Left ventricle myocardium superior (tissue), 1 donor: ENCODE measurements at regions not wholly inside any gene's neighbourhood (a gene's known extent, or its start where the extent isn't known, plus 50 kb on each side); places are given as distances from the start of the nearest gene placed in this dataset.
"Not testable (repeated sequence)": the region's sequence is repeated elsewhere in the genome, so short reads cannot be mapped to it uniquely, and the experiment has no call there.

Experiments used
- ATAC-seq: fragments of 200-7000 bp; cut with Tn5 transposase; one replicate; pipeline ENCODE4 v1.9.1; 2020; ENCODE audit warnings: mild to moderate bottlenecking, moderate library complexity
- DNase-seq: peaks from one replicate; pipeline ENCODE4 v3.0.0-alpha.2; 2020
- intact Hi-C: fragments of 100-400 bp; cut with micrococcal nuclease; formaldehyde crosslinking; loops from one replicate; pipeline ENCODE4 v1.11.0; 2022
- donor health status: DM: no; HTN: yes; CAD: no; lungs with severe emphysema.

- intact Hi-C loops = no loop called here
- ATAC-seq (no peak), DNase-seq (no peak)
Observed at GRCh38 chr15:31175484-31175883, 74.0 kb upstream of the TRPM1 start.

DNA sequence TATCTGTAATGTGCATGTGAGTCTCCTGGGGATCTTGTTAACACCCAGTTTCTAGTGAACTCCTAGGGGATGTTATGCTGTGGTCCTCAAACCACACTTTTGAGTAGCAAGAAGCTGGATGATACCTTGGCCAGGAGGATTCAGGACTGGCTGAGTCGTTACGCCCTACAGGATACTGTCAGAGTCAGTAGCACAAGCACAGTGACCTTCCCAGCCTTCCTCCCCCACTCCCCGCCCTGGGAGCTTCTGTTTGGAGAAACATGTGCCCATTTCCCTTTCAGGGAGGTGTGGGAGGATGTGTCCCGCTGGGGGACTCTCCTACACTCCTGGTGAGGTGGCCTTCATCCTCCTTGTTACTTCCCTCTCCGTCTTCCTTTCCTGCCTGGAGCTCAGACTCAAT lies 76.4 kb upstream of the TRPM1 start:
- intact Hi-C loops = no loop called here
- ATAC-seq (no peak), DNase-seq (no peak)

- DNase-seq = no peak
- ATAC-seq = no peak
- intact Hi-C loops = no loop called here
Observed at GRCh38 chr15:31178705-31179104, 77.2 kb upstream of the TRPM1 start.

DNA sequence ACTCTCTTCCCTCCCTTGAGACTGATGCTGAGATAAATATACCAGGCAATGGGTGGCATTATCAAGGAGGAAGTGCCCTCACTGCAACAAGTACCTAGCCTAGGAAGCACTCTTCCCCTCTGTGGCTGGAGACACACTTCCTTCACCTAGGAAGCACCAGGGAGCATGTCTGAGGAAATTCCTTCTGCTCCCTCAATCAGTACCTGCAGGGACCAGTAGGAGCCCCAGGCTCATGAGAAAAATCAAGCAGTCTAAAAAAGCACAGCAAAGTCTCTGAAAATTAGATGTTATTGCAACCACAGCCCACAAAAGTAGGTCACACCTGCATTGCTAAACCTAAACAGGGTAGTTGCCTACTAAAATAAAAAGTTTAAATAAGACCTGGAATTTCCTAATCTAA lies 78.2 kb upstream of the TRPM1 start:
- no peak for DNase-seq
- ATAC-seq = no peak
- intact Hi-C loops = no loop called here

DNA sequence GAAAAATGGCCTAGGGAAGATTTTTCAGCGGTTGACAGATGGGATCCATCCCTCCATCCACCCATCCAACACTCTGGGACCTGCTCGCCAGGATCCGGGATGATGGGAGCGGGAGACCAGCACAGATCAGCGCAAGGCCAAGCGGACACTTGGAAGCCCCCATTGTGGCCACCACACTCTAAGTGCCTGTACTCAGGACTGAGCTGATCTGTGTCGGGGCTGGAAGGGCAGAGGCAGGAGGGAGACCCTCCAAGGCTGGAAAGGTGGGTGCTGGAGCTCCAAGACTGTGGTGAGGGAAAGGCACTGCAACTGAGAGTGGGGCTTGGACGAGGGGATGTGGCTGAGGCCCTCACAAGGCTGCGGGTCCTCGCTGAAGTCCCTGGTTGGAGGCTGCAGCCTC lies 91.8 kb upstream of the TRPM1 start:
- intact Hi-C loops = no loop called here
- DNase-seq = no peak

DNA sequence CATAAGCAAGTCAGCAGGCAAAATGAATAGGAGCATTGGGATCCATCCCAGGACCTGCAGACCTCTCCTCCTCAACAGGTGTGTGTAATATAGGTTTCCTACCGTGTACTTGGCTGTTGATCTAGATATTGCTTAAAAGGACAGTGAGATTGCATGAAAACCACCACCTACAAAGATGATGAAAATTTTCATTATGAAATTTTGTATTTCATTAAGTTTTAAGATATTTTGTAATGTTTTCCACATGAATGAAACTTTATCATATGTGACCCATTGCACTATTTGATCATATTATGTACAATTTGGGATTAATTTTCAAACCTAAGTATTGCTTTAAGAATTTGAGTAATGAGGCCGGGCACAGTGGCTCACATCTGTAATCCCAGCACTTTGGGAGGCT lies 94.3 kb upstream of the TRPM1 start:
- DNase-seq (no peak), ATAC-seq (no peak)
- intact Hi-C loops = no loop called here

More for the DNA sequence above, 91.8 kb upstream of the TRPM1 start:
- ATAC-seq = no peak

DNA sequence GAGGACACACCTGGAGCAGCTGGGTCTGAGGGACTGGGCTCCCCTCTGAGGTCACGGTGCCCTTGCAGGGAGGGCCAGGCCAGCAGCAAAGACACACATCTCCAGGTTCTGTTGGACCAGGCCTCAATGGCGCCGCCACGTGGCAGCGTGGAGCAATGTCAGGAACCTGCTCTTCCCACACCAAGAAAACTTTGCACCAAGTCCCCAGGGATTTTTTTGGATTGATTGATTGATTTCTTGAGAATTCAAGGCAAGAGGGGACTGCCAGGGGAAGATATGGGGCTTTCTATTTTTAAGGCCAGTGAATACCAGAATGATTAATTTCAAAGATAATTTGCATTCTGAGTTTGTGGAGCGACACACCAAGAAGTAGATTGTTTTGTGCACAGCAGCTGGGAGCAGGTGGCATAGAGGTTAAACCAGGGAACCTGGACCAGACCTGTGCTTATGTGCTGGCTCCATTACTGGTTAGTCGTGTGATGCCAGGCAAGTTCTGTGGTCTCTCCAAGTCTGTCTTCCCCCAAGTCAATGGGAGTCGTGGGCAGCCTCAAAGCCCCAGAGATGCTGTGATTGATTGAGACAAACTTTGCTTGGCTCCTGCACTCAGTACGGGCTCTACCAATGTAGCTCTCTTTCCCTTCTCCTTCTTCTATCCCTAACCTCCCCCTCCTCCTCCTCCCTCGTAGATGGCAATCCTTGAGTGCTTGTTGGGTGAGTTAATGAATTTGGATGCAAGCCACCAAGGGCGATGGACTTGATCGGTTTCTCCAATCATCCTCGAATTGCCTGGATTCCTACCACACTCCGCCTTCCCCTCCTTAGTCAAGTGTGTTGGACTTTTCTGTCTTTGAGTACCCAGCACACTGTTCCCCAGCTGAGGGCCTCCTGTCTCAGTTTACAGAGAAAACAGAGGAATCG lies 96.2 kb upstream of the TRPM1 start:
- ATAC-seq (no peak), DNase-seq (peak; percentile 52)
- intact Hi-C loops = no loop called here

- DNase-seq (peak; percentile 88), ATAC-seq (peak; percentile 96)
- intact Hi-C loops = no loop called here
Observed at GRCh38 chr15:31200735-31201151, 99.2 kb upstream of the TRPM1 start.

DNA sequence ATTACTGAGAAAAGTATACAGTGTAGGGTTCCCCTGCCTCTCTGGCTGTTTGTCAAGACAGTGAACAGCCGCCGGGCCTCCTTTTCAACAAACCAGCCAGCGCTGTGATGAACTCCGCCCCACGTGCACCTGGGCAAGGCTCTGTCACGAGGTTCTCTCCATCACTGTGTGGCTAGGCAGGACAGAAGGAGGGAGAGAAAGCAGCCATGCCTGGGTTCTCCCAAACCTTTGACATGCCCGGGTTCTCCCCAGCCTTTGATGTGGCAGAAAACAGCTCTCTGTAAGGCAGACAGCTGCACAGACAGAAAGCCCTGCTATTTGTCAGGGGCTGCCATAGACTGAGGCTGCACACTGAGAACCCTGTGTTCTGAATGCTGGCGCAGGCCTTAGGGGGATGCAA lies 101.4 kb upstream of the TRPM1 start:
- no peak for ATAC-seq
- intact Hi-C loops = no loop called here

DNA sequence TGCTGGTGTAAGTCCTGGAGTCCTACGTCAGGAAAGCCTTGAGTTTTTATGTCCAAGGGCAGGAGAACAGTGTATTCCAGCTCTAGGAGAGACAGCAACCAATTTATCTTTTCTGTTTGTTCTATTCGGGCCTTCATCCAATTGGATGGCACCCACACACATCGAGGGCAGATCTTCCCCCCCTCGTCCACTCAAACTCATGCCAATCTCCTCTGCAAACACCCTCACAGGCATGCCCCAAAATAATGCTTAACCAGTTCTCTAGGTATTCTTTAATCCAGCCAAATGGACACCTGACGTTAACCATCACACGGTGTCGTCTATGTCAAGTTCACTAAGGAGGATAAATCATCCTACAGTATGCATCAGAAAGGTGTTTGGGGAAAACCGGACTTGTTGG lies 102.5 kb upstream of the TRPM1 start:
- ATAC-seq = peak; percentile 17
- no peak for DNase-seq
- intact Hi-C loops = no loop called here

More for the DNA sequence above, 101.4 kb upstream of the TRPM1 start:
- DNase-seq = no peak

DNA sequence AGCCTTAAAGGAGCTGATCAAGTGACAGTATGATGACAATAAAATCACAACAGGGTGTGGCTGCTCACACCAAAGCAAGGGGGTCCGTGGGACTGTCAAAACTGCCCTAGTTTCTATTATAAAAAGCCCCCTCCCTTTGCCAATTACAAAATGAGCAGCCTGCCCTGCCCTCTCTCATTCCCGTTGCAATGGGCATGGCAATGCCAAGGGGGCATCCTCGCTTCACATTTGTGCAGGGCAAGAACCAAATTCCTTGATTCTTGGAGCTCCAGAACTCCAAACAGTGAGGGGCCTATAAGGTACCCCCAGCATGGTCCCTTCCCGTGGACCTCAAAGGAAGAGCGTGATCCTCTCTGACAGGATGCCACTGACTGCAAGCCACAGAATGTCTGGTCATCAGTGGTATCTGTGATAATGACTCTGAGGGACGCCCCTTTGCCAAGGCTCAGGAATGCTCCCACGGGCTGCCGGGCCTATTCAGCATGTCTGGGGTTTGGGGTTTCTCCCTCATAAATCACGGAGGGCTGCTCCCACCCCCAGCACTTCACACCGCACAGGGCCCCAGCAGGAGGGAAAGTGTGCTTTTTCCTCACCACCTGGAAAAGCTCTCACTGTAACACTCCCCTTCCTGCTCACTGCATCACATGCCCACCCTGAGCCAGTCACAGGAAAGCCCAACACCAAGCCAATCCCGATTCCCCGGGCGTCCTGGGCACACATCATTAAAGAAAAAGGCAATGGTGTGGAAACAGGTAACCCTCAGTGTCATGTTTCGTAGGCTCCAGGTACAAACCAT lies 105.1 kb upstream of the TRPM1 start:
- intact Hi-C loops = no loop called here
- no peak for ATAC-seq
- no peak for DNase-seq

- intact Hi-C loops = no loop called here
- no peak for DNase-seq
- ATAC-seq = no peak
Observed at GRCh38 chr15:31207246-31207645, 105.7 kb upstream of the TRPM1 start.

DNA sequence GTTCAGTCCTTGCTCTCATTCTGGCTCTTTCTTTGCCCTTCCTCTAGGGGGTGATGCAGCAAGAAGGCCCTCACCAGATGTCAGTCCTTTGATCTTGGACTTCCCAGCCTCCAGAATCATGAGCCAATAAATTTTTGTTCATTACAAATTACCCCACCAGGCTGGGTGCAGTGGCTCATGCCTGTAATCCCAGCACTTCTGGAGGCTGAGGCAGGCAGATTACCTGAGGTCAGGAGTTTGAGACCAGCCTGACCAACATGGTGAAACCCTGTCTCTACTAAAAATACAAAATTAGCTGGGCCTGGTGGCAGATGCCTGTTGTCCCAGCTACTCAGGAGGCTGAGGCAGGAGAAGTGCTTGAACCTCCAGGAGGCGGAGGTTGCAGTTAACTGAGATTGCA lies 106.3 kb upstream of the TRPM1 start:
- intact Hi-C loops, ATAC-seq, DNase-seq: not testable (repeated sequence)

GRCh38 chr15:31208817-31209216 lies 107.3 kb upstream of the TRPM1 start:
- DNase-seq (no peak), ATAC-seq (no peak)
- intact Hi-C loops = no loop called here

DNA sequence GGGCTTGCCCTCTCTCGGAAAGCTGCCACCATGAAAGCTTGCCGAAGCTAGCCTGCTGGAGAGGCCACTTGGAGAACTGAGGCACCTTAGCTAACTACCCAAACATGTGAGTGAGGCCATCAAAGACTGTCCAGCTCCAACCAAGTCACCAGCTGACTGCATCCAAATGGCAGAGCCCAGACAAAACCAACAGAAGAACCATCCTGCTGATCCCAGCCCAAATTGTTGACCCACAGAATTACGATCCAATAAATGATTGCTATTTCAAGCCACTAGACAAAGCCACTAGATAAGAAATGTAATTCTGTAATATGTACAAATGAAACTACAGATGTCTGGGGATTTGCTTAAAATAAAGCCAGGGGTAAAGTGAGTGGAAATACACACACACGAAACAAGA lies 109.8 kb upstream of the TRPM1 start:
- no peak for ATAC-seq
- intact Hi-C loops = loop anchor here (5.0 kb wide), 1 partner anchor 281 kb away; no protein-coding TSS in a partner anchor

DNA sequence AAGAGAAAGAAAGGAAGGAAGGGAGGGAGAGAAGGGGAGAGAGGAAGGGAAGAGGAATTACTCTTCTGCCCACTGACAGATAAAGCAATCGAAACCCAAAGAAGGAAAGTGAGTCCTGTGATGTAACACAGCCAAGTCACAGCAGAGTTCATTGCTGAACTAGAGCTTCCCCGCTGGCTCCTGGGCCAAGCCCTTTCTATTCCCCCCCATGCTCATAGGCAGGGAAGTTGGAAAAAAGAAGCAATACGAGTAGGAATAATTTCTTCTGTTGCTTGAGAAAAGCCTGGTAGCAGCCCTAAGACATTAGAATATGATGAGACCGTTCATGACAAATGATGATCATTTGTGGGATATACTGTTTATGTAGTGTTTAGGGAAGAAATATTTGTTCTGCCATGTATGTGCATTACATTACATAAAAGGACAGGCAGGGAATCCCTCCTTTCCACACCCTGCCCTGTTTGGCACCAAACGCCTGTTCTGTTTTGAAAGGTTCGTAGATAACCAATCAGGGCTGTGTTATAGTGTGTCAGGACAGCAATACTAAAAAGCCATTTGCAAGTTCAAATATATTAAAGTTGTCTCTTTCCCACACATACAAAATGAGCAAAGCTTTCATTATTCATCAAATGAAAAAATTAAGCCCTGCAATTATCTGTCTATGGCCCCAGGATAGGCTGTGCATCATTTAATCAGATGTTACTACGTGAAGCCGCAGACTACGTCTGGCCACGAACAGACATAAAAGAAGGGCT lies 111.0 kb upstream of the TRPM1 start:
- intact Hi-C loops = loop anchor here (5.0 kb wide), 1 partner anchor 280 kb away; no protein-coding TSS in a partner anchor
- ATAC-seq (no peak), DNase-seq (no peak)

More for the DNA sequence above, 109.8 kb upstream of the TRPM1 start:
- DNase-seq = no peak

- intact Hi-C loops = loop anchor here (5.0 kb wide), 1 partner anchor 278 kb away; no protein-coding TSS in a partner anchor
- DNase-seq = no peak
- ATAC-seq = no peak
Observed at GRCh38 chr15:31214158-31214863, 112.3 kb upstream of the KLF13 start.

- ATAC-seq (peak; percentile 69), DNase-seq (peak; percentile 75)
- intact Hi-C loops = loop anchor here (5.0 kb wide), 2 partner anchors 112 to 277 kb away; partner anchors contain the start of gene KLF13
Observed at GRCh38 chr15:31214864-31215489, 111.7 kb upstream of the KLF13 start.
